ENCODE measurements at regions not wholly inside any gene's neighbourhood (a gene's known extent, or its start where the extent isn't known, plus 50 kb on each side); places are given as distances from the start of the nearest gene placed in this dataset.
"Not testable (repeated sequence)": the region's sequence is repeated elsewhere in the genome, so short reads cannot be mapped to it uniquely, and the experiment has no call there.

- 85 to 90% methylated on average over 2 of the region's 2 CpGs for WGBS, 2 donors
These were observed 2170.5 kb upstream of the DEFB115 start for GRCh38 chr20:29086938-29087337.

GRCh38 chr20:29087887-29088286 is 2169.6 kb upstream of the DEFB115 start:
- WGBS, 2 donors = 63 to 65% methylated on average over 3 of the region's 3 CpGs
- not testable (repeated sequence) for H3K36me3 ChIP-seq (ENCODE audit: control insufficient read depth in 4 of 4, insufficient read depth in 4 of 4, low read length in 4 of 4); DNase-seq; H3K9me3 ChIP-seq (ENCODE audit: control insufficient read depth in 4 of 4, insufficient read depth in 3 of 4, low read length in 3 of 4); H3K4me1 ChIP-seq (ENCODE audit: control insufficient read depth in 5 of 5, insufficient read depth in 5 of 5, low read length in 5 of 5); H3K4me3 ChIP-seq; H3K27ac ChIP-seq (ENCODE audit: low read depth in 1 of 2, low read length in 1 of 2); H3K9ac ChIP-seq (ENCODE audit: insufficient read depth in 1 of 2, low read length in 2 of 2); H3K27me3 ChIP-seq (ENCODE audit: control insufficient read depth in 3 of 3, insufficient read depth in 3 of 3, low read length in 2 of 3); ATAC-seq (ENCODE audit: insufficient read depth, low FRiP score)

More at GRCh38 chr20:29086938-29087337, 2170.5 kb upstream of the DEFB115 start:
- no peaks in the 10 kb centered on the region for H3K36me3 ChIP-seq (ENCODE audit: control insufficient read depth in 4 of 4, insufficient read depth in 4 of 4, low read length in 4 of 4)
- H3K27ac ChIP-seq (ENCODE audit: low read depth in 1 of 2, low read length in 1 of 2) = no peak overlapping the region
- peaks cover 0 to 7% (median 3%) of the 10 kb centered on the region in 4 donors for H3K9me3 ChIP-seq (ENCODE audit: control insufficient read depth in 4 of 4, insufficient read depth in 3 of 4, low read length in 3 of 4)
- no peak for ATAC-seq (ENCODE audit: insufficient read depth, low FRiP score)
- no peak overlapping the region for H3K9ac ChIP-seq (ENCODE audit: insufficient read depth in 1 of 2, low read length in 2 of 2)
- no peaks in the 10 kb centered on the region for H3K4me1 ChIP-seq (ENCODE audit: control insufficient read depth in 5 of 5, insufficient read depth in 5 of 5, low read length in 5 of 5)
- H3K4me3 ChIP-seq = no peak overlapping the region
- no peak for TF ChIP-seq CTCF (IDR thresholded peaks at IDR 0.05; ENCODE audit: control extremely low read depth, extremely low read depth)
- H3K27me3 ChIP-seq (ENCODE audit: control insufficient read depth in 3 of 3, insufficient read depth in 3 of 3, low read length in 2 of 3) = no peaks in the 10 kb centered on the region
- no peak for DNase-seq

- WGBS, 2 donors = 69 to 72% methylated on average over 2 of the region's 2 CpGs
These were observed 2169.0 kb upstream of the DEFB115 start for GRCh38 chr20:29088472-29088871.

GRCh38 chr20:29089409-29089808 is 2168.1 kb upstream of the DEFB115 start:
- WGBS, 2 donors = 53 to 67% methylated on average over 3 of the region's 3 CpGs
- not testable (repeated sequence) for H3K36me3 ChIP-seq (ENCODE audit: control insufficient read depth in 4 of 4, insufficient read depth in 4 of 4, low read length in 4 of 4); H3K4me3 ChIP-seq; ATAC-seq (ENCODE audit: insufficient read depth, low FRiP score); H3K9ac ChIP-seq (ENCODE audit: insufficient read depth in 1 of 2, low read length in 2 of 2); H3K27me3 ChIP-seq (ENCODE audit: control insufficient read depth in 3 of 3, insufficient read depth in 3 of 3, low read length in 2 of 3); DNase-seq; H3K27ac ChIP-seq (ENCODE audit: low read depth in 1 of 2, low read length in 1 of 2); H3K4me1 ChIP-seq (ENCODE audit: control insufficient read depth in 5 of 5, insufficient read depth in 5 of 5, low read length in 5 of 5); H3K9me3 ChIP-seq (ENCODE audit: control insufficient read depth in 4 of 4, insufficient read depth in 3 of 4, low read length in 3 of 4)

More at GRCh38 chr20:29088472-29088871, 2169.0 kb upstream of the DEFB115 start:
- not testable (repeated sequence) for H3K9ac ChIP-seq (ENCODE audit: insufficient read depth in 1 of 2, low read length in 2 of 2); H3K4me3 ChIP-seq; H3K27ac ChIP-seq (ENCODE audit: low read depth in 1 of 2, low read length in 1 of 2); H3K27me3 ChIP-seq (ENCODE audit: control insufficient read depth in 3 of 3, insufficient read depth in 3 of 3, low read length in 2 of 3); H3K9me3 ChIP-seq (ENCODE audit: control insufficient read depth in 4 of 4, insufficient read depth in 3 of 4, low read length in 3 of 4); DNase-seq; H3K4me1 ChIP-seq (ENCODE audit: control insufficient read depth in 5 of 5, insufficient read depth in 5 of 5, low read length in 5 of 5); H3K36me3 ChIP-seq (ENCODE audit: control insufficient read depth in 4 of 4, insufficient read depth in 4 of 4, low read length in 4 of 4); ATAC-seq (ENCODE audit: insufficient read depth, low FRiP score)

- H3K4me3 ChIP-seq; ATAC-seq (ENCODE audit: insufficient read depth, low FRiP score); H3K36me3 ChIP-seq (ENCODE audit: control insufficient read depth in 4 of 4, insufficient read depth in 4 of 4, low read length in 4 of 4); DNase-seq; H3K27me3 ChIP-seq (ENCODE audit: control insufficient read depth in 3 of 3, insufficient read depth in 3 of 3, low read length in 2 of 3); H3K9ac ChIP-seq (ENCODE audit: insufficient read depth in 1 of 2, low read length in 2 of 2); H3K9me3 ChIP-seq (ENCODE audit: control insufficient read depth in 4 of 4, insufficient read depth in 3 of 4, low read length in 3 of 4); H3K27ac ChIP-seq (ENCODE audit: low read depth in 1 of 2, low read length in 1 of 2); H3K4me1 ChIP-seq (ENCODE audit: control insufficient read depth in 5 of 5, insufficient read depth in 5 of 5, low read length in 5 of 5): not testable (repeated sequence)
These were observed 2163.5 kb upstream of the DEFB115 start for GRCh38 chr20:29093958-29094357.

- not testable (repeated sequence) for ATAC-seq (ENCODE audit: insufficient read depth, low FRiP score)
- WGBS, 2 donors = 57 to 60% methylated on average over 1 of the region's 1 CpG
These were observed 2160.8 kb upstream of the DEFB115 start for GRCh38 chr20:29096695-29097094.

GRCh38 chr20:29107884-29108283 is 2149.6 kb upstream of the DEFB115 start:
- not testable (repeated sequence) for H3K9me3 ChIP-seq (ENCODE audit: control insufficient read depth in 4 of 4, insufficient read depth in 3 of 4, low read length in 3 of 4); H3K9ac ChIP-seq (ENCODE audit: insufficient read depth in 1 of 2, low read length in 2 of 2); ATAC-seq (ENCODE audit: insufficient read depth, low FRiP score); H3K36me3 ChIP-seq (ENCODE audit: control insufficient read depth in 4 of 4, insufficient read depth in 4 of 4, low read length in 4 of 4); H3K27me3 ChIP-seq (ENCODE audit: control insufficient read depth in 3 of 3, insufficient read depth in 3 of 3, low read length in 2 of 3); DNase-seq; H3K4me1 ChIP-seq (ENCODE audit: control insufficient read depth in 5 of 5, insufficient read depth in 5 of 5, low read length in 5 of 5); H3K4me3 ChIP-seq; H3K27ac ChIP-seq (ENCODE audit: low read depth in 1 of 2, low read length in 1 of 2)
- 77 to 83% methylated on average over 6 of the region's 6 CpGs for WGBS, 2 donors

More at GRCh38 chr20:29096695-29097094, 2160.8 kb upstream of the DEFB115 start:
- not testable (repeated sequence) for H3K9me3 ChIP-seq (ENCODE audit: control insufficient read depth in 4 of 4, insufficient read depth in 3 of 4, low read length in 3 of 4); DNase-seq; H3K27ac ChIP-seq (ENCODE audit: low read depth in 1 of 2, low read length in 1 of 2); H3K27me3 ChIP-seq (ENCODE audit: control insufficient read depth in 3 of 3, insufficient read depth in 3 of 3, low read length in 2 of 3); H3K4me3 ChIP-seq; H3K4me1 ChIP-seq (ENCODE audit: control insufficient read depth in 5 of 5, insufficient read depth in 5 of 5, low read length in 5 of 5); H3K36me3 ChIP-seq (ENCODE audit: control insufficient read depth in 4 of 4, insufficient read depth in 4 of 4, low read length in 4 of 4); H3K9ac ChIP-seq (ENCODE audit: insufficient read depth in 1 of 2, low read length in 2 of 2)

GRCh38 chr20:29109386-29109785 is 2148.1 kb upstream of the DEFB115 start:
- H3K9ac ChIP-seq (ENCODE audit: insufficient read depth in 1 of 2, low read length in 2 of 2); DNase-seq; H3K4me1 ChIP-seq (ENCODE audit: control insufficient read depth in 5 of 5, insufficient read depth in 5 of 5, low read length in 5 of 5); H3K36me3 ChIP-seq (ENCODE audit: control insufficient read depth in 4 of 4, insufficient read depth in 4 of 4, low read length in 4 of 4); ATAC-seq (ENCODE audit: insufficient read depth, low FRiP score); H3K27ac ChIP-seq (ENCODE audit: low read depth in 1 of 2, low read length in 1 of 2); H3K4me3 ChIP-seq; H3K9me3 ChIP-seq (ENCODE audit: control insufficient read depth in 4 of 4, insufficient read depth in 3 of 4, low read length in 3 of 4); H3K27me3 ChIP-seq (ENCODE audit: control insufficient read depth in 3 of 3, insufficient read depth in 3 of 3, low read length in 2 of 3): not testable (repeated sequence)
- WGBS, 2 donors = 68 to 86% methylated on average over 2 of the region's 2 CpGs

Data from lung (tissue), 11 donors.